Kidney (tissue), 13 donors: ENCODE measurements at regions not wholly inside any gene's neighbourhood (a gene's known extent, or its start where the extent isn't known, plus 50 kb on each side); places are given as distances from the start of the nearest gene placed in this dataset.

Source experiments
- DNase-seq, 5 donors: peaks; one replicate each; pipeline ENCODE4 v3.0.0-alpha.2; 2013 to 2020
- FAIRE-seq: peaks from 2 replicates; lab custom pipeline; 2012; peaks lifted over from hg19 to GRCh38; lab: Jason Lieb, UNC
- H3K27ac ChIP-seq, 2 donors: one replicate each; pipeline ENCODE4 v1.7.0; 2013; ENCODE audit warnings: low read depth in 2 of 2, low read length in 2 of 2, inconsistent platforms in 1 of 2
- H3K27me3 ChIP-seq: one replicate; pipeline ENCODE4 v1.7.1; 2013; ENCODE audit warnings: low read length, inconsistent platforms; ENCODE audit not compliant: control insufficient read depth, insufficient read depth
- H3K36me3 ChIP-seq, 3 donors: one replicate each; pipeline versions ENCODE4 v1.7.0 to v1.7.1; 2013; ENCODE audit warnings: low read length in 3 of 3, control low read depth in 1 of 3, inconsistent platforms in 1 of 3; ENCODE audit not compliant: insufficient read depth in 3 of 3, control insufficient read depth in 2 of 3
- H3K4me1 ChIP-seq, 3 donors: one replicate each; pipeline versions ENCODE4 v1.7.0 to v1.7.1; 2013; ENCODE audit warnings: low read length in 3 of 3, inconsistent platforms in 1 of 3, low read depth in 1 of 3; ENCODE audit not compliant: control insufficient read depth in 2 of 3, insufficient read depth in 2 of 3
- H3K4me3 ChIP-seq, 3 donors: one replicate each; pipeline versions ENCODE4 v1.7.0 to v1.8.1; 2013; ENCODE audit warnings: low read length in 3 of 3, control low read depth in 1 of 3, inconsistent platforms in 1 of 3
- H3K9ac ChIP-seq, 3 donors: one replicate each; pipeline versions ENCODE4 v1.7.0 to v1.7.1; 2013; ENCODE audit warnings: low read length in 3 of 3, control low read depth in 1 of 3, inconsistent platforms in 1 of 3
- H3K9me3 ChIP-seq, 3 donors: one replicate each; pipeline versions ENCODE4 v1.7.0 to v1.7.1; 2013; ENCODE audit warnings: low read length in 3 of 3, control low read depth in 1 of 3, inconsistent platforms in 1 of 3; ENCODE audit not compliant: control insufficient read depth in 2 of 3, insufficient read depth in 1 of 3
- intact Hi-C: fragments of 100-400 bp; cut with DNase I; formaldehyde crosslinking; loops from one replicate; pipeline ENCODE4 v1.11.1; 2022
- TF ChIP-seq, protein P1 (sequence below): IDR thresholded peaks from 3 replicates; pipeline ENCODE4 v1.5.1; 2012; ENCODE audit warnings: mild to moderate bottlenecking, moderate library complexity, borderline replicate concordance; ENCODE audit not compliant: insufficient read depth; ENCODE audit errors: extremely low read depth
- donor health status: control.
- donor health status: control.
- donor health status: control.
- donor health status: control.
- donor health status: control.
- donor health status: DM: yes; HTN: yes; CAD: no.
- donor health status: Normal renal cell carcinoma (clear cell type).

- intact Hi-C loops, result no loop called here
- H3K9ac ChIP-seq, result no peak overlapping the region
- FAIRE-seq (no peak), DNase-seq (no peak)
- H3K9me3 ChIP-seq, result no peaks in the 10 kb centered on the region
- H3K4me1 ChIP-seq, result peaks cover 0 to under 1% (median 0%) of the 10 kb centered on the region in 3 donors
- no peaks in the 10 kb centered on the region for H3K36me3 ChIP-seq
- no peaks in the 10 kb centered on the region for H3K27me3 ChIP-seq
- H3K4me3 ChIP-seq, result no peak overlapping the region
- H3K27ac ChIP-seq, result no peak overlapping the region
- TF ChIP-seq, protein P1, sequence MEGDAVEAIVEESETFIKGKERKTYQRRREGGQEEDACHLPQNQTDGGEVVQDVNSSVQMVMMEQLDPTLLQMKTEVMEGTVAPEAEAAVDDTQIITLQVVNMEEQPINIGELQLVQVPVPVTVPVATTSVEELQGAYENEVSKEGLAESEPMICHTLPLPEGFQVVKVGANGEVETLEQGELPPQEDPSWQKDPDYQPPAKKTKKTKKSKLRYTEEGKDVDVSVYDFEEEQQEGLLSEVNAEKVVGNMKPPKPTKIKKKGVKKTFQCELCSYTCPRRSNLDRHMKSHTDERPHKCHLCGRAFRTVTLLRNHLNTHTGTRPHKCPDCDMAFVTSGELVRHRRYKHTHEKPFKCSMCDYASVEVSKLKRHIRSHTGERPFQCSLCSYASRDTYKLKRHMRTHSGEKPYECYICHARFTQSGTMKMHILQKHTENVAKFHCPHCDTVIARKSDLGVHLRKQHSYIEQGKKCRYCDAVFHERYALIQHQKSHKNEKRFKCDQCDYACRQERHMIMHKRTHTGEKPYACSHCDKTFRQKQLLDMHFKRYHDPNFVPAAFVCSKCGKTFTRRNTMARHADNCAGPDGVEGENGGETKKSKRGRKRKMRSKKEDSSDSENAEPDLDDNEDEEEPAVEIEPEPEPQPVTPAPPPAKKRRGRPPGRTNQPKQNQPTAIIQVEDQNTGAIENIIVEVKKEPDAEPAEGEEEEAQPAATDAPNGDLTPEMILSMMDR, result no peak
These were observed 482.5 kb downstream of the ZNF536 start for GRCh38 chr19:30854661-30855060.

DNA sequence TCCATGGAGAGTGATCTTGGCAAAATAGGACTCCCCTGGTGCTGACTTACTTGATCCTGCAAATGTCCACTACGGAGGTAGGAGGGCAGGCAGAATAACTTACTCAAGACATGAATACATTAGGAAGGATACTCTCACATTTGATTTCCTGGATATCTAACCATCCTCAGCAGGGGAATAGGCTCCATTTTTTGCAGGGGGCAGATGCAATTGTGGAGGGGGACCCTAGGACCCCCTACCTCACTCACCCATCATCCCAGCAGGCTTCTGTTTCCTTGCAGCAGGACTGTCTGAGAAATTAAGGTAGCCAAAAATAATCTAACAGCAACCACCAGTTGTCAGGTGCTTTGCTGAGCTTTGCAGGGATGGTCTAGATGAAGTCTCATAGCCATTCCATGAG is 482.0 kb downstream of the ZNF536 start:
- H3K27ac ChIP-seq, result no peak overlapping the region
- no peak overlapping the region for H3K4me3 ChIP-seq
- no peaks in the 10 kb centered on the region for H3K27me3 ChIP-seq
- no peaks in the 10 kb centered on the region for H3K9me3 ChIP-seq
- TF ChIP-seq, protein P1, result no peak
- no peaks in the 10 kb centered on the region for H3K36me3 ChIP-seq
- H3K9ac ChIP-seq, result no peak overlapping the region
- H3K4me1 ChIP-seq, result peaks cover 0 to under 1% (median 0%) of the 10 kb centered on the region in 3 donors
- intact Hi-C loops, result no loop called here
- DNase-seq (no peak), FAIRE-seq (no peak)

DNA sequence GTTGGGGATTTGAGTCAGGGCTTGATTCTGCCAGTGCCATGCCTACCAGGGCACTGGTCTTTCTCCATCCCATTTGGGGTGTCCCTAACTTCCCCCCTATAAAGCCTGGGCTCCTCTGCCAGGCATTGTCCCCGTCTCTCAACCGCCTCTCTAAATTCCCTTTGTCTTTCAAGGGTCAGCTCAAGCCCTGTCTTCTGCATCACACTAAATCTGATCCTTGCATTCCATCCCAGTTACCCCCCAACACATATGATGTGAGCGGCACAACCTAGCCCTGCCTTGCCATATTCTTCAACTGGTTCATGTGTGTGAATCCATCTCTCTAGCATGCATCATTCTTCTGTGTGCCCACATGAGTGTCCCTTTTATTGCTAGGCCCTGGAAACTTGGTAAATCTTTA is 480.9 kb downstream of the ZNF536 start:
- no peak for DNase-seq
- no peak for FAIRE-seq
- Histone ChIP-seq H3K36me3 (no peaks in the 10 kb centered on the region), H3K9me3 (no peaks in the 10 kb centered on the region), H3K27me3 (no peaks in the 10 kb centered on the region), H3K27ac (no peak overlapping the region), H3K4me1 (peaks cover 0 to 2% (median 0%) of the 10 kb centered on the region in 3 donors), H3K9ac (no peak overlapping the region), H3K4me3 (no peak overlapping the region)
- intact Hi-C loops, result no loop called here
- TF ChIP-seq, protein P1, result no peak

DNA sequence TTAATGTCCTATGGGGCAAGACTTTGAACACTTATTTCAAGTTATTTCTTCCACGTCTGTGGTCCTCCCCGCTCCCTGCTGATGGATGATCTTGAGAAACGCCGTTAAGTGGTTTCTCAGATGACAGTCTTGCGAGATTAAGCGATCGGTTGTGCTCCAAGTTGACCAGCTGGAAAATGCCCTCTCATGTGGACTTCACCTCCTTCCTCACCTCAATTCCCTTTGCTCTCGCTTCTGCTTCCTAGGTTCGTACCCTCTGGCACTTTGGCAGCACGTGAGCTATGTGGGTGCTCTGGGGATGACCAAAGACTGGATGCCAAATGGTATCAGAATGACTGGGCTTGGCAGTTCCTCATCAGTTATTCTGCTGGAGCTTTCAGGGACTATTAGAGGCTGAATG is 480.0 kb downstream of the ZNF536 start:
- no peak for FAIRE-seq
- Histone ChIP-seq H3K9ac (no peak overlapping the region), H3K27ac (no peak overlapping the region), H3K4me3 (no peak overlapping the region), H3K27me3 (no peaks in the 10 kb centered on the region), H3K36me3 (no peaks in the 10 kb centered on the region), H3K9me3 (no peaks in the 10 kb centered on the region), H3K4me1 (peaks cover 0 to 2% (median 0%) of the 10 kb centered on the region in 3 donors)
- TF ChIP-seq, protein P1, result no peak
- DNase-seq, result no peak
- intact Hi-C loops, result no loop called here
